PC-9 (cell line): ENCODE measurements at regions not wholly inside any gene's neighbourhood (a gene's known extent, or its start where the extent isn't known, plus 50 kb on each side); places are given as distances from the start of the nearest gene placed in this dataset.

Experiments
- EZH2 ChIP-seq: fragments of 200-600 bp; sonication (generic); IDR thresholded peaks from 2 replicates; pipeline ENCODE4 v1.8.0; 2017; ENCODE audit warnings: antibody characterized with exemption, low read depth
- TF ChIP-seq, protein P1 (sequence below): fragments of 200-600 bp; sonication (generic); conservative IDR thresholded peaks from 2 replicates; pipeline ENCODE4 v1.6.1; 2017; ENCODE audit warnings: mixed run types, antibody characterized with exemption, mild to moderate bottlenecking, moderate library complexity

DNA sequence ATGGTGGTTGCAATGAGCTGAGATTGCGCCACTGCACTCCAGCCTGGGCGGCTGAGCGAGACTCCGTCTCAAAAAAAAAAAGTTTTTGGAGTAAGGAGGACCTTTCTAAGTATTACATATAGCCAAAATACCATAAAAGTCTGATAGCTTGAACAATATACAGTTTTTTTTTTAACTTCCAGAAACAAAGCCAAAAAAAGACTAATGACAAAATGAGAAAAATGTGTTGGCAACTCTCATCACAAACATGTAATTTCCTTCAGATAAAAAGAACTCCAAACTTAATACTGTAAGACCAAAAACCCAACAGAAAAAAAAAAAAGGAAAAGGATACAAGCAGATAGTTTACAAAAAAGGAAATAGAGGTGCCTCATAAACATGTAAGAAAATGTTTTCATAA is 68.2 kb upstream of the MED4 start:
- TF ChIP-seq EZH2 = no peak
- TF ChIP-seq, protein P1, sequence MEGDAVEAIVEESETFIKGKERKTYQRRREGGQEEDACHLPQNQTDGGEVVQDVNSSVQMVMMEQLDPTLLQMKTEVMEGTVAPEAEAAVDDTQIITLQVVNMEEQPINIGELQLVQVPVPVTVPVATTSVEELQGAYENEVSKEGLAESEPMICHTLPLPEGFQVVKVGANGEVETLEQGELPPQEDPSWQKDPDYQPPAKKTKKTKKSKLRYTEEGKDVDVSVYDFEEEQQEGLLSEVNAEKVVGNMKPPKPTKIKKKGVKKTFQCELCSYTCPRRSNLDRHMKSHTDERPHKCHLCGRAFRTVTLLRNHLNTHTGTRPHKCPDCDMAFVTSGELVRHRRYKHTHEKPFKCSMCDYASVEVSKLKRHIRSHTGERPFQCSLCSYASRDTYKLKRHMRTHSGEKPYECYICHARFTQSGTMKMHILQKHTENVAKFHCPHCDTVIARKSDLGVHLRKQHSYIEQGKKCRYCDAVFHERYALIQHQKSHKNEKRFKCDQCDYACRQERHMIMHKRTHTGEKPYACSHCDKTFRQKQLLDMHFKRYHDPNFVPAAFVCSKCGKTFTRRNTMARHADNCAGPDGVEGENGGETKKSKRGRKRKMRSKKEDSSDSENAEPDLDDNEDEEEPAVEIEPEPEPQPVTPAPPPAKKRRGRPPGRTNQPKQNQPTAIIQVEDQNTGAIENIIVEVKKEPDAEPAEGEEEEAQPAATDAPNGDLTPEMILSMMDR = no peak
